KMS-11 (cell line): ENCODE measurements at regions not wholly inside any gene's neighbourhood (a gene's known extent, or its start where the extent isn't known, plus 50 kb on each side); places are given as distances from the start of the nearest gene placed in this dataset.

Experiments used
- H2AFZ ChIP-seq: fragments of 200-600 bp; sonication (generic); 2 replicates; pipeline ENCODE4 v1.6.1; 2016; ENCODE audit warnings: antibody characterized with exemption, mixed run types, low read depth
- H3K27ac ChIP-seq: fragments of 200-600 bp; sonication (generic); 2 replicates; pipeline ENCODE4 v1.6.1; 2016; ENCODE audit warnings: mild to moderate bottlenecking, mixed run types
- H3K27me3 ChIP-seq: fragments of 200-600 bp; sonication (generic); 2 replicates; pipeline ENCODE4 v1.6.1; 2017; ENCODE audit warnings: mild to moderate bottlenecking, low read depth, mixed run types, moderate library complexity; ENCODE audit not compliant: insufficient read depth
- H3K36me3 ChIP-seq: fragments of 200-600 bp; sonication (generic); 2 replicates; pipeline ENCODE4 v1.6.1; 2017; ENCODE audit warnings: mild to moderate bottlenecking, mixed run types; ENCODE audit not compliant: insufficient read depth
- H3K4me1 ChIP-seq: fragments of 200-600 bp; sonication (generic); 2 replicates; pipeline ENCODE4 v1.6.1; 2016; ENCODE audit warnings: mild to moderate bottlenecking, low read depth, mixed run types; ENCODE audit not compliant: poor library complexity, severe bottlenecking
- H3K4me2 ChIP-seq: fragments of 200-600 bp; sonication (generic); 2 replicates; pipeline ENCODE4 v1.7.0; 2016; ENCODE audit warnings: mild to moderate bottlenecking, mixed run types
- H3K4me3 ChIP-seq: fragments of 200-600 bp; sonication (generic); IDR thresholded peaks from 2 replicates; pipeline ENCODE4 v1.6.1; 2017; ENCODE audit warnings: low read depth, low read length, mixed read lengths; ENCODE audit not compliant: insufficient read depth
- H3K79me2 ChIP-seq: fragments of 200-600 bp; sonication (generic); 2 replicates; pipeline ENCODE4 v1.6.1; 2016; ENCODE audit warnings: low read depth, mixed run types; ENCODE audit not compliant: insufficient read depth
- H3K9ac ChIP-seq: fragments of 200-600 bp; sonication (generic); 2 replicates; pipeline ENCODE4 v1.6.1; 2016; ENCODE audit warnings: mild to moderate bottlenecking, mixed run types
- H4K20me1 ChIP-seq: fragments of 200-600 bp; sonication (generic); 2 replicates; pipeline ENCODE4 v1.6.1; 2016; ENCODE audit warnings: mild to moderate bottlenecking, mixed run types; ENCODE audit not compliant: insufficient read depth
- TF ChIP-seq, protein P1 (sequence below): fragments of 200-600 bp; sonication (generic); conservative IDR thresholded peaks from 2 replicates; pipeline ENCODE4 v1.6.1; 2017; ENCODE audit warnings: low read depth, mild to moderate bottlenecking, antibody characterized with exemption, low read length, moderate library complexity, mixed read lengths

DNA sequence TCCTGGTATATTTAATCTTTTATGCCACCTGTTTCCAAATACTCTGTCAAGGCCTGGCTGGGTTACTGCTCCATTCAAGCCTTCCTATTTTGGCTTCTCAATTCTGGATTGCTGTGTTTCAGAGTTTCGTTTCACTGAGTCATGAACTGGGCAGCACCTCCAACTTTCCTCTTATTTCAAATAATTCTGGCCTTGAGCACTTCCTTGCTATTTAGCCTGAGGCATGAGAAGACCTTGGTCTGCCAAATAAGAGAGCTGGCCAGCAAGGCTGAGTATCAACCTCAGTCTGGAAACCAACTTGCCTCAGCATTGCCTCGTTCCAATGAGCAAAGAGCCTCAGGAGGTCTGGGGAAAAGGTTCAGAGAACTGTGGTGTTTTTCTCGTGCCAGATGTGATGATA is 66.6 kb downstream of the TNFAIP3 start:
- Histone ChIP-seq H3K27me3 (no peaks in the 10 kb centered on the region), H3K4me3 (no peak overlapping the region), H3K36me3 (no peaks in the 10 kb centered on the region), H3K79me2 (no peaks in the 10 kb centered on the region), H3K27ac (peak overlapping the region; percentile 90), H3K4me2 (peak overlapping the region; percentile 90), H4K20me1 (no peaks in the 10 kb centered on the region), H2AFZ (peak overlapping the region; percentile 72; the same call in 1 of the 2 replicates), H3K4me1 (peaks cover 83% of the 10 kb centered on the region), H3K9ac (peak overlapping the region; percentile 27; the same call in 1 of the 2 replicates)
- TF ChIP-seq, protein P1, sequence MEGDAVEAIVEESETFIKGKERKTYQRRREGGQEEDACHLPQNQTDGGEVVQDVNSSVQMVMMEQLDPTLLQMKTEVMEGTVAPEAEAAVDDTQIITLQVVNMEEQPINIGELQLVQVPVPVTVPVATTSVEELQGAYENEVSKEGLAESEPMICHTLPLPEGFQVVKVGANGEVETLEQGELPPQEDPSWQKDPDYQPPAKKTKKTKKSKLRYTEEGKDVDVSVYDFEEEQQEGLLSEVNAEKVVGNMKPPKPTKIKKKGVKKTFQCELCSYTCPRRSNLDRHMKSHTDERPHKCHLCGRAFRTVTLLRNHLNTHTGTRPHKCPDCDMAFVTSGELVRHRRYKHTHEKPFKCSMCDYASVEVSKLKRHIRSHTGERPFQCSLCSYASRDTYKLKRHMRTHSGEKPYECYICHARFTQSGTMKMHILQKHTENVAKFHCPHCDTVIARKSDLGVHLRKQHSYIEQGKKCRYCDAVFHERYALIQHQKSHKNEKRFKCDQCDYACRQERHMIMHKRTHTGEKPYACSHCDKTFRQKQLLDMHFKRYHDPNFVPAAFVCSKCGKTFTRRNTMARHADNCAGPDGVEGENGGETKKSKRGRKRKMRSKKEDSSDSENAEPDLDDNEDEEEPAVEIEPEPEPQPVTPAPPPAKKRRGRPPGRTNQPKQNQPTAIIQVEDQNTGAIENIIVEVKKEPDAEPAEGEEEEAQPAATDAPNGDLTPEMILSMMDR = no peak

DNA sequence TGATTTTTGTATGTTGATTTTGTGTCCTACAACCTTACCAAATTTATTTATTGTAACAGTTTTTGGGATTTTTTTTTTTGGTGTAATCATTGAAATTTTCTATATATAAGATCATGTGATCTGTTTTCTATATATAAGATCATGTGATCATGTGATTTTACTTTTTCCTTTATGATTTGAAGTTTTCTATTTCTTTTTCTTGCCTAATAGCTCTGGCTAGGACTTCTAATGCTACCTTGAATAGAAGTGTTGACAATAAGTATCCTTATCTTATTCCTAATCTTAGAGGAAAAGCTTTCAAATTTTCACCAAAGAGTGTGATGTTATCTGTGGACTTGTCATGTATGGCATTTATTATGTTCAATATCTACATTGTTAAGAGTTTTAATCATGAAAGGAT is 69.7 kb downstream of the TNFAIP3 start:
- no peaks in the 10 kb centered on the region for H3K36me3 ChIP-seq
- H4K20me1 ChIP-seq = no peaks in the 10 kb centered on the region
- H3K4me2 ChIP-seq = no peak overlapping the region
- H3K4me3 ChIP-seq = no peak overlapping the region
- H3K9ac ChIP-seq = no peak overlapping the region
- H3K27me3 ChIP-seq = no peaks in the 10 kb centered on the region
- no peak overlapping the region for H3K27ac ChIP-seq
- TF ChIP-seq, protein P1 = no peak
- H3K79me2 ChIP-seq = no peaks in the 10 kb centered on the region
- H3K4me1 ChIP-seq = peaks cover 85% of the 10 kb centered on the region
- H2AFZ ChIP-seq = no peak overlapping the region

DNA sequence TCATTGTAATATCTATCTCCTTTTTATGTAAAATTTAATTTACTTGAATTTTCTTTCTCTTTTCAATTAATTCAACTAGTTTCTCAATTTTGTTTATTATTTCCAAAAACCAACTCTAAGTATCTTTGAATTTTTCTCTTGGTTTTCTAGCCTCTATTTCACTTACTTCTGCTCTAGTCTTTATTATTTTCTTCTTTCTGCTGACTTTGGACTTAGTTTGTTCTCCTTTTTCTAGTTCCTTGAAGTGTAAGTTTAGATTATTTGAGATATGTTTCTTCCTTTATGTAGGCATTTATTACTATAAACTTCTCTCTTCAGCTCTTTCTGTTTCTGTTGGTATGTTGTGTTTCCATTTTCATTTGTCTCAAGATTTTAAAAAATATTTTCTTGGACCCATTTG is 70.8 kb downstream of the TNFAIP3 start:
- H2AFZ ChIP-seq = no peak overlapping the region
- no peak overlapping the region for H3K4me3 ChIP-seq
- no peak overlapping the region for H3K27ac ChIP-seq
- H3K79me2 ChIP-seq = no peaks in the 10 kb centered on the region
- H4K20me1 ChIP-seq = no peaks in the 10 kb centered on the region
- H3K36me3 ChIP-seq = no peaks in the 10 kb centered on the region
- TF ChIP-seq, protein P1 = no peak
- H3K9ac ChIP-seq = no peak overlapping the region
- H3K4me2 ChIP-seq = no peak overlapping the region
- H3K27me3 ChIP-seq = no peaks in the 10 kb centered on the region
- peaks cover 85% of the 10 kb centered on the region for H3K4me1 ChIP-seq

DNA sequence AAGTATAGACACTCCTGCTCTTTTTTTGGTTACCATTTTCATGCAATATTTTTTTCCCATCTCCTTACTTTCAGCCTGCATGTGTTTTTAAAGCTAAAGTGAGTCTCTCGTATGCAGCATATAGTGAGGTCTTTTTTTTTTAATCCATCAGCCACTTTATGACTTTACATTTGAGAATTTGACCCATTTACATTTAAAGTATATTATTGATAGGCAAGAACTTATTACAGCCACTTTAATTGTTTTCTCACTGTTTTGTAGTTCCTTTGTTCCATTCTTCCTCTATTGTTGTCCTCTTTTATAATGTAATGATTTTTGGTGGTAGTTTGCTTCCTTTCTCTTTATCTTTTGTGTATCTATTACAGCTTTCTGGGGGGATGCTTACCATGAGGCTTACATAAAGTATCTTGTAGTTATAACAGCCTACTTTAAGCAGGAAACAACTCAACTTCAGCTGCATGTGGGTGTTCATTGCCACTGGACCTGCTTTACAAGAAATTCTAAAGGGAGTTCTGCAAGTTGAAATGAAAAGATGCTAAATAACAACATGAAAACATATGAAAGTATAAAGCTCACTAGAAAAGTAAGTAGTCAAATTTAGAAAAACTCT is 71.8 kb downstream of the TNFAIP3 start:
- Histone ChIP-seq H3K4me1 (peaks cover 85% of the 10 kb centered on the region), H2AFZ (no peak overlapping the region), H3K4me3 (no peak overlapping the region), H3K9ac (no peak overlapping the region), H4K20me1 (no peaks in the 10 kb centered on the region), H3K27me3 (no peaks in the 10 kb centered on the region), H3K4me2 (no peak overlapping the region), H3K27ac (peak overlapping the region; percentile 88; the same call in 1 of the 2 replicates), H3K36me3 (no peaks in the 10 kb centered on the region), H3K79me2 (no peaks in the 10 kb centered on the region)
- TF ChIP-seq, protein P1 = no peak
